ENCODE measurements at regions not wholly inside any gene's neighbourhood (a gene's known extent, or its start where the extent isn't known, plus 50 kb on each side); places are given as distances from the start of the nearest gene placed in this dataset.

DNA sequence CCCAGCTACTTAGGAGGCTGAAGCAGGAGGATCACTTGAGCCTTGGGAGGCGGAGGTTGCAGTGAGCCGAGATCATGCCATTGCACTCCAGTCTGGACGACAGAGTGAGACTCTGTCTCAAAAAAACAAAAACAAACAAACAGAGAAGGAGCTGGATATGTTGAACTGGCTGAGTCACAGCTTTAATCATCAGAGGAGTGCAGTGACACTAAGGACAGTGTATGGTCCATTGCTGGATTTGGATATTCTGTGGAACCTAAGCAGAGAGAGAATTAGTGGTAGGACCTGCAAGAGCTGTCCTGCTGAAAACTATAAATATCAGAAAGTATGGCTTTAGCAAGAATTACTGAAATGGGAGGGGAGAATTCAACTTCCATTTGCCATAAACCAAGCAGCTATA is 163.0 kb upstream of the PELI2 start:
- no peak for TF ChIP-seq CTCF (IDR thresholded peaks at IDR 0.05)
- TF ChIP-seq POLR2A (IDR thresholded peaks at IDR 0.05): no peak
